ENCODE measurements at regions not wholly inside any gene's neighbourhood (a gene's known extent, or its start where the extent isn't known, plus 50 kb on each side); places are given as distances from the start of the nearest gene placed in this dataset.

- DNase-seq (ENCODE audit: low spot score), result no peak
These were observed 639.3 kb downstream of the TOX3 start for GRCh38 chr16:51907680-51908079.

GRCh38 chr16:51900221-51900780, 646.6 kb downstream of the TOX3 start:
- no peak for DNase-seq (ENCODE audit: low spot score)

- no peak for DNase-seq (ENCODE audit: low spot score)
These were observed 648.1 kb downstream of the TOX3 start for GRCh38 chr16:51898872-51899271.

GRCh38 chr16:51896013-51896412, 650.9 kb downstream of the TOX3 start:
- DNase-seq (ENCODE audit: low spot score), result no peak

- DNase-seq (ENCODE audit: low spot score), result no peak
These were observed 654.5 kb downstream of the TOX3 start for GRCh38 chr16:51892293-51893007.

- no peak for DNase-seq (ENCODE audit: low spot score)
These were observed 658.4 kb downstream of the TOX3 start for GRCh38 chr16:51888534-51888933.

- no peak for DNase-seq (ENCODE audit: low spot score)
These were observed 658.9 kb downstream of the TOX3 start for GRCh38 chr16:51888016-51888415.

GRCh38 chr16:51886456-51886855, 660.5 kb downstream of the TOX3 start:
- DNase-seq (ENCODE audit: low spot score), result no peak

- no peak for DNase-seq (ENCODE audit: low spot score)
These were observed 662.2 kb downstream of the TOX3 start for GRCh38 chr16:51884773-51885172.

- DNase-seq (ENCODE audit: low spot score), result no peak
These were observed 665.2 kb downstream of the TOX3 start for GRCh38 chr16:51881731-51882130.

GRCh38 chr16:51880776-51881175, 666.2 kb downstream of the TOX3 start:
- DNase-seq (ENCODE audit: low spot score), result no peak

- DNase-seq (ENCODE audit: low spot score), result no peak
These were observed 669.3 kb downstream of the TOX3 start for GRCh38 chr16:51877686-51878085.

- DNase-seq (ENCODE audit: low spot score), result no peak
These were observed 670.0 kb downstream of the TOX3 start for GRCh38 chr16:51876934-51877333.

- DNase-seq (ENCODE audit: low spot score), result no peak
These were observed 670.4 kb downstream of the TOX3 start for GRCh38 chr16:51876601-51876875.

GRCh38 chr16:51875834-51876600, 670.9 kb downstream of the TOX3 start:
- no peak for DNase-seq (ENCODE audit: low spot score)

- DNase-seq (ENCODE audit: low spot score), result no peak
These were observed 674.4 kb downstream of the TOX3 start for GRCh38 chr16:51872524-51872923.

- no peak for DNase-seq (ENCODE audit: low spot score)
These were observed 676.6 kb downstream of the TOX3 start for GRCh38 chr16:51870296-51870854.

GRCh38 chr16:51869176-51869575, 677.8 kb downstream of the TOX3 start:
- no peak for DNase-seq (ENCODE audit: low spot score)

GRCh38 chr16:51868631-51869030, 678.3 kb downstream of the TOX3 start:
- DNase-seq (ENCODE audit: low spot score), result no peak

GRCh38 chr16:51867386-51868065, 679.4 kb downstream of the TOX3 start:
- DNase-seq (ENCODE audit: low spot score), result no peak

GRCh38 chr16:51864575-51864974, 682.4 kb downstream of the TOX3 start:
- no peak for DNase-seq (ENCODE audit: low spot score)

- no peak for DNase-seq (ENCODE audit: low spot score)
These were observed 692.5 kb downstream of the TOX3 start for GRCh38 chr16:51854401-51854951.
